SK-N-MC (cell line): ENCODE measurements at regions not wholly inside any gene's neighbourhood (a gene's known extent, or its start where the extent isn't known, plus 50 kb on each side); places are given as distances from the start of the nearest gene placed in this dataset.

Experiments used
- DNase-seq: peaks from one replicate; pipeline ENCODE4 v3.0.0-alpha.2; 2011; ENCODE audit warnings: low read depth, low spot score
- H3K27ac ChIP-seq: fragments of 200-600 bp; sonication (generic); 2 replicates; pipeline ENCODE4 v1.5.1; 2016; ENCODE audit warnings: mixed run types
- H3K36me3 ChIP-seq: fragments of 200-600 bp; sonication (generic); 2 replicates; pipeline ENCODE4 v1.6.1; 2017; ENCODE audit warnings: antibody characterized with exemption, low read length, mixed read lengths; ENCODE audit not compliant: insufficient read depth
- H3K4me3 ChIP-seq: fragments of 200-600 bp; sonication (generic); 2 replicates; pipeline ENCODE4 v1.5.1; 2016
- H3K9ac ChIP-seq: fragments of 200-600 bp; sonication (generic); 2 replicates; pipeline ENCODE4 v1.8.0; 2017; ENCODE audit warnings: mixed run types, mixed read lengths; ENCODE audit not compliant: insufficient read length
- H3K9me3 ChIP-seq: fragments of 200-600 bp; sonication (generic); 2 replicates; pipeline ENCODE4 v1.6.1; 2017; ENCODE audit warnings: low read depth, mild to moderate bottlenecking, antibody characterized with exemption, low read length, moderate library complexity, mixed read lengths
- EZH2 ChIP-seq: fragments of 200-600 bp; sonication (generic); IDR thresholded peaks from one replicate; pipeline ENCODE4 v1.6.1; 2017; ENCODE audit warnings: antibody characterized with exemption
- FOXP2 ChIP-seq: optimal IDR thresholded peaks from 2 replicates; pipeline ENCODE3; 2011; ENCODE audit warnings: mild to moderate bottlenecking, moderate library complexity; ENCODE audit not compliant: insufficient read depth; ENCODE audit errors: extremely low read length, control extremely low read depth
- POLR2AphosphoS5 ChIP-seq: IDR thresholded peaks from 2 replicates; pipeline ENCODE4 v1.6.1; 2012; ENCODE audit warnings: mild to moderate bottlenecking, low read depth, low read length, borderline replicate concordance

DNA sequence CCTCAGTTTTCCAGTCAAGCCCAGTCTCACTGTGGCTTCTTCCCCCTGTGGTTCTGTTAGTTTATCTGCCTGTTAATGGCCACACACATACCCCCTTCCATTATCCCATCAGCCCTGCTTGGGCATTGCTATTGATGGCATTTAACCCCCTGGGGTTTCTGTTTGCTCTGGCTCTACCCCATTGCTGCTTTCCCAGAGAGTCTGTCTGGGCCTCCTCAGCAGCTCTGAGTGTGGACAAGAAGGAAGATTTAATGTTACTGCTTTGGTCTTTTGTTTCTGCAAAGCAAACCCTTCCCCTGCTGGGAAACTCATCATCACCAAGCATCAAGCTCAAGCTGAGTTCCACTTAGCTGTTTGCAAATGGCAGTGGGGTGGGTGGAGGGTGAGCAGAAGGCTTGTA is 162.7 kb downstream of the CCT6B start:
- no peak overlapping the region for H3K27ac ChIP-seq

DNA sequence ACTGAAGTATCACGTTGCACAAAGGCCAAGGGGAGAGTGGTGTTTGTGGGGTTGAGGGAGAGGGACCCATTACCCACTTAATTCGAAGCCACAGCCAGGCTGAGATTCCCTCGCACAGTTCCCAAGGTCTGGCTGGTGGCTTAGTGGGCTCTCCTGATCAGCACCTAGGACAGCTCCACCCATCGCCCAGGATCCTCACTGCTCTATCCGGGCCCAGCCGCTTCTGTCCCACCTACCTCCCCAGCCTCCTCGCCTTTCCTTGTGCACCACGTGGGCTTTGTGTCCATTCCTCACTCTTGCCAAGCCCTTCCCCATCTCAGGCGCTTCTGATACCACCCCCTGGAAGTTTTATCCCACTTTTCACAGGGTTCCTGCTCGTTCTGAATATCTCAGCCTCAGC is 163.5 kb downstream of the CCT6B start:
- Histone ChIP-seq H3K4me3 (no peak overlapping the region), H3K36me3 (no peaks in the 10 kb centered on the region), H3K9me3 (no peaks in the 10 kb centered on the region), H3K27ac (no peak overlapping the region), H3K9ac (no peak overlapping the region)
- TF ChIP-seq POLR2AphosphoS5 (no peak), EZH2 (no peak), FOXP2 (no peak)
- DNase-seq: no peak

More for the DNA sequence above, 162.7 kb downstream of the CCT6B start:
- H3K9ac ChIP-seq: no peak overlapping the region
- TF ChIP-seq EZH2 (no peak), FOXP2 (no peak), POLR2AphosphoS5 (no peak)
- H3K36me3 ChIP-seq: no peaks in the 10 kb centered on the region
- no peaks in the 10 kb centered on the region for H3K9me3 ChIP-seq
- no peak for DNase-seq
- no peak overlapping the region for H3K4me3 ChIP-seq

- Histone ChIP-seq H3K9me3 (no peaks in the 10 kb centered on the region), H3K27ac (no peak overlapping the region), H3K9ac (no peak overlapping the region), H3K36me3 (no peaks in the 10 kb centered on the region), H3K4me3 (no peak overlapping the region)
- DNase-seq: no peak
- TF ChIP-seq FOXP2 (no peak), EZH2 (no peak), POLR2AphosphoS5 (no peak)
These were observed 167.9 kb downstream of the CCT6B start for GRCh38 chr17:34793231-34793908.

GRCh38 chr17:34788696-34789095 is 172.6 kb downstream of the CCT6B start:
- TF ChIP-seq EZH2: no peak
- TF ChIP-seq FOXP2: no peak
- TF ChIP-seq POLR2AphosphoS5: no peak
- Histone ChIP-seq H3K4me3 (no peak overlapping the region), H3K9ac (no peak overlapping the region), H3K36me3 (no peaks in the 10 kb centered on the region), H3K9me3 (no peaks in the 10 kb centered on the region), H3K27ac (no peak overlapping the region)
- no peak for DNase-seq

DNA sequence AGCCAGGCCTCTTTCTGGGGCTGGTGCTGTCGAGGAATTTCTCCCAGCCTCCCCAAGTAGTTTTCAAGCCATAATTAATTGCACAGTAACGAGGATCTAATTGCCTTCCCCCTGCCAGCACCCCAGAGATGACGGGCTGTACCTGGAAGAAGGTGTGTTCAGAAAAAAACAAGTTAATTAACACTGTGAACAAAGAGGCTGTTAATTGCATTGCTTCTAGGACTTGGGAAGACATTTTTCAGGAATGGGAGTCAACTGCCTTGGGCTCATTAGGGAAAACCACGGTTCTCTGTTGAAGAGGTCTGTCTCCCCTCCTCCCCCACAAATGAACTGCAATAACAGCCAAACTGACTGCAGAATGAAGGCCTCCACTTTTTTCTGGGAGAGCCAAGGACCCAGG is 176.7 kb downstream of the CCT6B start:
- TF ChIP-seq FOXP2: no peak
- TF ChIP-seq EZH2: no peak
- TF ChIP-seq POLR2AphosphoS5: no peak

DNA sequence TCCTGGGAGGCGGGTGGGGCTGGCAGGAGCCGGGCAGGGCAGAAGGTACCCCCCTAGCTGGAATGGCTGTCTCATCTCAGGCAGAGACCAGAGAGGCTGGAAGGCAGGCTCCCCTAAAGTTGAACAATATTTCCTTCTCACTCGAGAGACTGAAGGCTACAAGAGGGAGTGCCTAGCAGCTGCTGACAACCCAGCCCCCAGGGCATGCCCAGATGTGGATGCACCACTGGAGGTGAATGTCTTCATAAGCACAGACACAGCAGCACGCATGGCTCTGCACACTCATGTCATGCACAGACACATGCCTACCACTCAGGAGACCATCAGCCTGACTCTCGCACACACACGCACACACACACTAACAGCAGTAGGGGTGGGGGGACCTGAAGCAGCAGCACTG is 179.0 kb downstream of the CCT6B start:
- H3K9me3 ChIP-seq: no peaks in the 10 kb centered on the region
- no peak overlapping the region for H3K27ac ChIP-seq
- no peak overlapping the region for H3K9ac ChIP-seq
- DNase-seq: no peak
- H3K4me3 ChIP-seq: no peak overlapping the region
- H3K36me3 ChIP-seq: no peaks in the 10 kb centered on the region
- TF ChIP-seq EZH2: no peak
- TF ChIP-seq POLR2AphosphoS5: no peak
- TF ChIP-seq FOXP2: no peak

More for the DNA sequence above, 176.7 kb downstream of the CCT6B start:
- Histone ChIP-seq H3K27ac (no peak overlapping the region), H3K9me3 (no peaks in the 10 kb centered on the region), H3K9ac (no peak overlapping the region), H3K4me3 (no peak overlapping the region), H3K36me3 (no peaks in the 10 kb centered on the region)
- DNase-seq: no peak

GRCh38 chr17:34781571-34782108 is 179.6 kb downstream of the CCT6B start:
- no peak overlapping the region for H3K27ac ChIP-seq
- H3K9ac ChIP-seq: no peak overlapping the region
- H3K9me3 ChIP-seq: no peaks in the 10 kb centered on the region
- H3K4me3 ChIP-seq: no peak overlapping the region
- H3K36me3 ChIP-seq: no peaks in the 10 kb centered on the region
- DNase-seq: no peak
- TF ChIP-seq POLR2AphosphoS5: no peak
- no peak for TF ChIP-seq EZH2
- no peak for TF ChIP-seq FOXP2

DNA sequence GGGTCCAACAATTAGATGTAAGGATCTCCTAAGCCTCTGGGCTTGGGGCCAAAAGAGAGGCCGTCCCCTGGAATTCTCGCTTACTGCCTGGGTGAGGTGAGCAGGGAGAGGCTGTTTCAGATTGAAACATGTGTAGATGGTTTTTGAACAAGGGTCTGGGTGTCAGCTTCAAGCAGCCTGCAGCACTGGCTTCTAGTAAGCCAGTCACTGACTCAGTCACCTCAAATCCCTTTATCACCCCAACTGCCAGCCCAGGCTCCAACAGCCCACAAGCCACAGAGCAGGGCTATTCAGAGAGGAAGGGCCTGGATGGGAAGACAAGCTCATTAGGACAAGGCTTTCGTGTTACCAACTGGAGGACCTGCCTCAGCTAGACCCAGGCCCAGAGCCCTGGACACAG is 180.2 kb downstream of the CCT6B start:
- Histone ChIP-seq H3K9ac (no peak overlapping the region), H3K36me3 (no peaks in the 10 kb centered on the region), H3K9me3 (no peaks in the 10 kb centered on the region), H3K4me3 (no peak overlapping the region), H3K27ac (no peak overlapping the region)
- TF ChIP-seq EZH2 (no peak), POLR2AphosphoS5 (no peak), FOXP2 (no peak)
- DNase-seq: no peak

GRCh38 chr17:34780438-34780837 is 180.8 kb downstream of the CCT6B start:
- Histone ChIP-seq H3K36me3 (no peaks in the 10 kb centered on the region), H3K9ac (no peak overlapping the region), H3K27ac (no peak overlapping the region), H3K9me3 (no peaks in the 10 kb centered on the region), H3K4me3 (no peak overlapping the region)
- TF ChIP-seq EZH2 (no peak), FOXP2 (no peak)
- DNase-seq: no peak
